Smooth muscle cell (in vitro differentiated cells): ENCODE measurements at regions not wholly inside any gene's neighbourhood (a gene's known extent, or its start where the extent isn't known, plus 50 kb on each side); places are given as distances from the start of the nearest gene placed in this dataset.

Experiments
- DNase-seq: peaks from one replicate; lab custom pipeline; 2025; ENCODE audit not compliant: unreplicated experiment; lab: John Stamatoyannopoulos, UW
- H2AFZ ChIP-seq: fragments of 200-600 bp; sonication (generic); 2 replicates; pipeline ENCODE4 v1.6.0; 2016; ENCODE audit warnings: antibody characterized with exemption, low read depth, mild to moderate bottlenecking
- H3F3A ChIP-seq: fragments of 200-600 bp; sonication (generic); 2 replicates; pipeline ENCODE4 v1.6.0; 2017; ENCODE audit warnings: antibody characterized with exemption, low read depth
- H3K27ac ChIP-seq: fragments of 200-600 bp; sonication (generic); 2 replicates; pipeline ENCODE4 v1.5.1; 2016; ENCODE audit warnings: low read depth, mild to moderate bottlenecking
- H3K27me3 ChIP-seq: fragments of 200-600 bp; sonication (generic); 2 replicates; pipeline ENCODE4 v1.6.1; 2016; ENCODE audit warnings: low read depth, mild to moderate bottlenecking
- H3K36me3 ChIP-seq: fragments of 200-600 bp; sonication (generic); 2 replicates; pipeline ENCODE4 v1.5.1; 2016; ENCODE audit warnings: low read depth
- H3K4me1 ChIP-seq: fragments of 200-600 bp; sonication (generic); 2 replicates; pipeline ENCODE4 v1.5.1; 2016; ENCODE audit warnings: low read depth
- H3K4me2 ChIP-seq: fragments of 200-600 bp; sonication (generic); 2 replicates; pipeline ENCODE4 v1.6.0; 2016; ENCODE audit warnings: mild to moderate bottlenecking
- H3K4me3 ChIP-seq: fragments of 200-600 bp; sonication (generic); 2 replicates; pipeline ENCODE4 v1.5.1; 2016; ENCODE audit warnings: mild to moderate bottlenecking
- H3K79me2 ChIP-seq: fragments of 200-600 bp; sonication (generic); 2 replicates; pipeline ENCODE4 v1.6.0; 2016; ENCODE audit warnings: low read depth, mild to moderate bottlenecking
- H3K9ac ChIP-seq: fragments of 200-600 bp; sonication (generic); 2 replicates; pipeline ENCODE4 v1.6.0; 2016; ENCODE audit warnings: low read depth
- H3K9me3 ChIP-seq: fragments of 200-600 bp; sonication (generic); replicated peaks from 2 replicates; pipeline ENCODE4 v1.5.1; 2016; ENCODE audit warnings: low read depth
- H4K20me1 ChIP-seq: fragments of 200-600 bp; sonication (generic); 2 replicates; pipeline ENCODE4 v1.6.0; 2016; ENCODE audit warnings: low read depth
- WGBS: methylation state at CpG from one replicate; pipeline ENCODE4 v1.1.7; 2016; ENCODE audit warnings: low lambda C conversion rate; 5-methylcytosine and 5-hydroxymethylcytosine counted together
- TF ChIP-seq, protein P1 (sequence below): fragments of 200-600 bp; sonication (generic); IDR thresholded peaks from 2 replicates; pipeline ENCODE4 v1.5.1; 2017; ENCODE audit warnings: borderline replicate concordance, mild to moderate bottlenecking, antibody characterized with exemption; ENCODE audit not compliant: insufficient read depth, poor library complexity, severe bottlenecking

GRCh38 chr1:192862271-192862670, 53.4 kb downstream of the RGS2 start:
- no peaks in the 10 kb centered on the region for H3K9me3 ChIP-seq
- no peak for DNase-seq

GRCh38 chr1:192866241-192866868, 57.5 kb downstream of the RGS2 start:
- no peaks in the 10 kb centered on the region for H3K9me3 ChIP-seq
- no peak overlapping the region for H3K27ac ChIP-seq
- no peak overlapping the region for H3K9ac ChIP-seq
- TF ChIP-seq, protein P1, sequence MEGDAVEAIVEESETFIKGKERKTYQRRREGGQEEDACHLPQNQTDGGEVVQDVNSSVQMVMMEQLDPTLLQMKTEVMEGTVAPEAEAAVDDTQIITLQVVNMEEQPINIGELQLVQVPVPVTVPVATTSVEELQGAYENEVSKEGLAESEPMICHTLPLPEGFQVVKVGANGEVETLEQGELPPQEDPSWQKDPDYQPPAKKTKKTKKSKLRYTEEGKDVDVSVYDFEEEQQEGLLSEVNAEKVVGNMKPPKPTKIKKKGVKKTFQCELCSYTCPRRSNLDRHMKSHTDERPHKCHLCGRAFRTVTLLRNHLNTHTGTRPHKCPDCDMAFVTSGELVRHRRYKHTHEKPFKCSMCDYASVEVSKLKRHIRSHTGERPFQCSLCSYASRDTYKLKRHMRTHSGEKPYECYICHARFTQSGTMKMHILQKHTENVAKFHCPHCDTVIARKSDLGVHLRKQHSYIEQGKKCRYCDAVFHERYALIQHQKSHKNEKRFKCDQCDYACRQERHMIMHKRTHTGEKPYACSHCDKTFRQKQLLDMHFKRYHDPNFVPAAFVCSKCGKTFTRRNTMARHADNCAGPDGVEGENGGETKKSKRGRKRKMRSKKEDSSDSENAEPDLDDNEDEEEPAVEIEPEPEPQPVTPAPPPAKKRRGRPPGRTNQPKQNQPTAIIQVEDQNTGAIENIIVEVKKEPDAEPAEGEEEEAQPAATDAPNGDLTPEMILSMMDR, result no peak
- H3K36me3 ChIP-seq, result no peaks in the 10 kb centered on the region
- WGBS, result 90% methylated on average over 5 of the region's 5 CpGs
- no peaks in the 10 kb centered on the region for H3K27me3 ChIP-seq
- no peaks in the 10 kb centered on the region for H3K4me1 ChIP-seq
- H3K4me2 ChIP-seq, result no peak overlapping the region
- no peak overlapping the region for H3K4me3 ChIP-seq
- H4K20me1 ChIP-seq, result no peaks in the 10 kb centered on the region
- H2AFZ ChIP-seq, result no peak overlapping the region
- no peak for DNase-seq
- H3F3A ChIP-seq, result no peaks in the 10 kb centered on the region
- H3K79me2 ChIP-seq, result no peaks in the 10 kb centered on the region

More at GRCh38 chr1:192862271-192862670, 53.4 kb downstream of the RGS2 start:
- Histone ChIP-seq H3K27ac (no peak overlapping the region), H3K36me3 (no peaks in the 10 kb centered on the region), H3K4me3 (no peak overlapping the region), H3K4me2 (no peak overlapping the region), H3K27me3 (no peaks in the 10 kb centered on the region), H3F3A (no peaks in the 10 kb centered on the region), H3K79me2 (no peaks in the 10 kb centered on the region), H3K4me1 (no peaks in the 10 kb centered on the region), H3K9ac (no peak overlapping the region), H4K20me1 (no peaks in the 10 kb centered on the region), H2AFZ (no peak overlapping the region)
- 72% methylated on average over 1 of the region's 1 CpG for WGBS
- TF ChIP-seq, protein P1, result no peak

DNA sequence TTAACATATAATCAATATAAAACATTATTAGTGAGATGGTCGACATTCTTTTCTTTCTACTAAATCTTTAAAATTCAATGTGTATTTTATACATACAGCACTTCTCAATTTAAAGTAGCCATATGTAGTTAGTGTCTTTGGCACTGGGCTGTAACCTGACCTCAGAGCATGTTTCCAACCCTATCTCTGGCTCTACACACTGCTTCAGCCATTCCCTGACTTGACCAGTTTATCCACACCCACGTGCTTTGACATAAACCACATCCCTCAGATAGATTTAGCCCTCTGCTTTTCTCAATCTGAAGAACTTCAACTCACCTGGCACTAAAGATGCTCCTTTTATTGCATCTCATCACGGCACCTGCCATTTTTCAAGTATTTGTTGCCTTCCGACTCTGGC, 58.3 kb downstream of the RGS2 start:
- Histone ChIP-seq H3K27me3 (no peaks in the 10 kb centered on the region), H3K4me3 (no peak overlapping the region), H3K9me3 (no peaks in the 10 kb centered on the region), H3F3A (no peaks in the 10 kb centered on the region), H3K36me3 (no peaks in the 10 kb centered on the region), H3K4me2 (no peak overlapping the region), H3K4me1 (no peaks in the 10 kb centered on the region), H3K9ac (no peak overlapping the region), H2AFZ (no peak overlapping the region), H3K27ac (no peak overlapping the region), H3K79me2 (no peaks in the 10 kb centered on the region), H4K20me1 (no peaks in the 10 kb centered on the region)
- no peak for DNase-seq
- TF ChIP-seq, protein P1, result no peak
- WGBS, result 78% methylated on average over 4 of the region's 4 CpGs

DNA sequence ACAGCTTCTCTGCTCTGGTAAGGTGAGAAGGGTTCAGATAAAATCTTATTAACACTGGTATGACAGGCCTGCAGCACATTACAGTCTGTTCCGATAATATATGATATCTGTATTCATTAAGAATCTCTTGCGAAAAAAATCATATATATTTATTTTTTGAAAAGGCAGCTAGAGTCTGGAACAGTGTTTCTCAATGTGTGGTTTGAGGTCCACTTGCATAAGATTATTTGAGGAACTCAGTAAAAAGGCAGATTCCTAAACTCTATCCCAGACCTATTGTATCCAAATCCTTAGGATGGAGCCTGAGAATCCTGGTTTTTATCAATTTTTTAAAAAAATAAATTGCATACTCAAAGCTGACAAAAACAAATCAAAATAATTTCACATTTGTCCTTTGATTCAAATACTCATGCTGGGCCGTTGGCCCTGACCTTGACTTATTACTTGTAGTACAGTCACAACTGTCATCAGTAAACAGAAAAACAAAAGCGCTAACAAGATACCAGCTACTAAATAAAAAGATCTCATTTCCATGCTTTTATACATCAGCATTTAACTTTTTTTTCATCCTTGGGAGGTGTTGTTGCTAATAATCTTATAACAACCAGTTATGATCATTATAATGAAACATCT, 60.6 kb downstream of the RGS2 start:
- H3F3A ChIP-seq, result no peaks in the 10 kb centered on the region
- H4K20me1 ChIP-seq, result no peaks in the 10 kb centered on the region
- DNase-seq, result no peak
- H3K27ac ChIP-seq, result no peak overlapping the region
- no peaks in the 10 kb centered on the region for H3K4me1 ChIP-seq
- TF ChIP-seq, protein P1, result no peak
- H3K79me2 ChIP-seq, result no peaks in the 10 kb centered on the region
- no peaks in the 10 kb centered on the region for H3K27me3 ChIP-seq
- H3K4me3 ChIP-seq, result no peak overlapping the region
- WGBS, result 90% methylated on average over 4 of the region's 4 CpGs
- no peaks in the 10 kb centered on the region for H3K9me3 ChIP-seq
- H3K9ac ChIP-seq, result no peak overlapping the region
- no peak overlapping the region for H2AFZ ChIP-seq
- no peaks in the 10 kb centered on the region for H3K36me3 ChIP-seq
- no peak overlapping the region for H3K4me2 ChIP-seq
